GM21360 (cell line): ENCODE measurements at regions not wholly inside any gene's neighbourhood (a gene's known extent, or its start where the extent isn't known, plus 50 kb on each side); places are given as distances from the start of the nearest gene placed in this dataset.
"Not testable (repeated sequence)": the region's sequence is repeated elsewhere in the genome, so short reads cannot be mapped to it uniquely, and the experiment has no call there.

Experiments
- ATAC-seq: cut with Tn5 transposase; IDR thresholded peaks from one replicate; pipeline ENCODE4 v1.9.1; 2021; ENCODE audit warnings: mild to moderate bottlenecking, moderate library complexity; ENCODE audit not compliant: unreplicated experiment

DNA sequence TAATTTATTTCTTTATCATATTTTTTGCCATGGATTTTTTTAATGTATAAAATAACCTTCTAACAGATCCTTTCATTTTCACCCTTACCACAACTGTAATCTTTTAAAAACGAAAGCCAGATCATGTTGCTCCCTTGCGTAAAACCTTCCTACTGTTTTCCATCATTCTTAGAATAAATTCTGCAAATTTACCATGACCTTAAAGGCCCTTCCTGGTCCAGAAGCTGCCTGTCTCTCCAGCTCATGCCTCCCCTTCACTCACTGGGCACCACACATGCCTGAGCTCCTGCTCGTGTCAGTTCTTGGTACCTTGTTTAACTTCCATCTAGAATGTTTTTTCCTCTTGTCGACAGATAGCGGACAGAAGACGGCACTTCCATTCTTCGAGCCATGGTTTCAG lies 245.0 kb upstream of the CDH5 start:
- ATAC-seq: no peak

DNA sequence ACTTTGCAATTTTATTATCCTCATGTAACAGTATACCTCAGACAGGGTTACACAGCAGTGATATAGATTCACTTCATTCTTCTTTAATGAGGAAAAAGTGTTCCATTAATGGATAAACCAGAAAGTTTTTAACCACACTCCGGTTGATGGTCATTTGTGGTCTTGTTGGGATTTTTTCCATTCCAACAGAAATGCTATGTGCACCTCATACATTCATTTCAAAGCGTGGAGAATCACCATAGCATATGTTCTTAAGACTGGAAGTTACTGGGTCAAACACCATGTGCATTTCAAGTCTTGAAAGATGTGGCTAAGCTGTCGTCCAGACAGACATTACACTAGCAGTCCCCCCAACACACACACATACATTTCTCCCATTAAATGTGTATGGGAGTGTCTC lies 245.8 kb upstream of the CDH5 start:
- ATAC-seq: no peak

DNA sequence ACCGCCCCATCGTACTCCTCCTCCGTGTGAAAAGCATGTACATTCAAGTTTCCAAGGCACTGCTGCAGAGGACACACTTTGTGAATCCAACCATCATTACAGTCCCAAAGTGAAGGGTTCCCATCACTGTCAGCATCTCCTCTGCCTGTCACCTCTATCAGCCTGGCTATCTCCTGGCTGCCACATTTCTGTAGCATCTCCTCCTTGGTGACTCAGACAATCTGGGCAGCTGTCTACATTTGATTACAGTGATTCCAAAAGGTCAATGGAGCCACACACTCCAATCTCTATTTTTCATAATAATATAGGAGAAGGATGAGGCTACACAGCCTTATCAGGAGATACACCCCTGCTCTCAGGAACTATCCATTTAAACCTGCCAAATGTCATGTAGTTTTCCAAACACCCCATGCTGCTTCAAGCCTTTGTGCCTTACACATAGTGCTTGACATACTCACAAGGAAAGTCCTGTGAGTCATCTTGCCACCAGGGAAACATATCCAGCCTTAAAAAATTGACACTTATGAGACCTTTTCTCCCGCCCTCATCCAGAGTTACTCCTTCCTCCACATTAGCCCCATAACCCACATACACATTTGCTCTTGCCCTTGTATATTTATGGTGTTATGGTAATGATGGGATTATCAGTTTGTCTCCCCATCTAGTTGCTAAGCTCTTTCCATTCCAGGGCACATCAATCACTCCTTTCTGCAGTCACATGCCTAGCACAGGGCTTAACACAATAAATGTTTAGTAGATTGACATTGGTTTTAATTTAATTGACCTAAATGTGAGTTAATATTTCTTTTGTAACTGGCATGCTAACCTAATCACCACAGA lies 250.1 kb upstream of the CDH5 start:
- ATAC-seq: no peak

DNA sequence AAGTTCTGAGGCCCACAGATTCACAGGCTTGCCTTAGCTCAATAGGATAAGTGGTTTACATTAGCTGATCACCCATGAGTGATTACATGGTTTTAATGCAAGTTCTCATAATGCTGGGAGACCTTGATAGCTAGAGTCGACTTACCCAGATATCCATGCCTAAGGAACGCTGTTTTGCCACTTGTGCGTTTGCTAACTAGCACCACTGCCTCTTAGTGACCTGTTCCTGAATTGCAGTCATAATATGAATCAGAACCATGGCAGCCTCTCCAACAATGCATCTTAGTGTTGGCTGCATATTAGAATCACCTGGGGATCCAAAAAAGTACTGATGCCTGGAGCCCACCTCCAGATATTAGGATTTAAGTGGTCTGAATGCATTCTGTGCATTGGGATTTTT lies 251.1 kb upstream of the CDH5 start:
- ATAC-seq: no peak

DNA sequence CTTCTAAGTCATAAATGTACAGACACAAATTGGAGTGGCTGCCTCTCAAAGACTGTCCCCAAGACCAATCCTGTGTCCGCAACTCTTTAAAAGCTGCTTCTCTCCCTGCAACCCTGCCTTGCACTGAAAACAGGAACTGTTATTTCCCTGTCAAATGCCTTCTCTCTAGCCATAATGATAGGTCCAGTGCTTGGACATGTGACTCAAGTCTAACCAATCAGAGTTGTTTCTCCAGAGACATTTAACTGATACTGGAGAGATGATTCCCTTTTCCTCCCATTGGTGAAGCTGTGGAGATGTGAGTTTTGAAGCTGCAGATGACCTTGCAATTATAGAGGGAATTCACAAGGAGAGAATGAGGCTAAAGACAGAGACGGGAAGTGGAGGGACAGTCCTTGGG lies 253.3 kb upstream of the CDH5 start:
- ATAC-seq: no peak

DNA sequence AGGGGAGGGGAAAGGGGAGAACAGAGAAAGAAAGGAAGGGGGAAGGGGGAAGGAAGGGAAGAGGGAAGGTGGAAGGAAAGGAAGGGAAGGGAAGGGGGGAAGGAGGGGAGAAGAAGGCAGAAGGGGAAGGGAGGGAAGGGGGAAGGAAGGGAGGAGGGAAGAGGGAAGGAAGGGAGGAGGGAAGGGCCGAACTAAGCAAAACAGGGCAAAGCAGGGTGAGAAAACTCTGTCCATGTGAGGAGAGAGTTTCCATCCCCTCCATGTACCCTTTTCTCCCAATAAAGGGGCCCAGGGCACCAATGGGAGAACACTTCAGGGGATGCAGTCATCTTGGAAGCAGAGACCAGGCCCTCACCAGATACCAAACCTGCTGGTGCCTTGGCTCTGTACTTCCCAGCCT lies 256.8 kb upstream of the CDH5 start:
- no peak for ATAC-seq

DNA sequence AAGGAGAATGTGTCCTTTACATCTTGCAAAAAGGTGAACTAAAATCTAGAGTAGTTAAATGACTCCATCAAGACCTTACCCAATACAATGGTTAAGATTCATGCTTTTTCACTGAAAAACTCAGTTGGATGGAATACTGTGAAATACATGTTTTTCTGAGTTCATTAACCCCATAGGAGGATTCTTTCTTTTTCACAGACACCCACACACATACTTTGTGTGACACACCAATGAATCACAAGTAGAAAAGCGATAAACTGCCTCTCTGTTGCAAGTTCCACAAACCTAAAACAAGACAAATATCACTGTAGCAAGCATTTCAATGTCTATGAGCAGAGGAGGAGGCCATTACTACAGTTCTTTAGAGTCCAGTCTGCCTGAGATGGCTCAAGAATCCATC lies 258.8 kb upstream of the CDH5 start:
- no peak for ATAC-seq

DNA sequence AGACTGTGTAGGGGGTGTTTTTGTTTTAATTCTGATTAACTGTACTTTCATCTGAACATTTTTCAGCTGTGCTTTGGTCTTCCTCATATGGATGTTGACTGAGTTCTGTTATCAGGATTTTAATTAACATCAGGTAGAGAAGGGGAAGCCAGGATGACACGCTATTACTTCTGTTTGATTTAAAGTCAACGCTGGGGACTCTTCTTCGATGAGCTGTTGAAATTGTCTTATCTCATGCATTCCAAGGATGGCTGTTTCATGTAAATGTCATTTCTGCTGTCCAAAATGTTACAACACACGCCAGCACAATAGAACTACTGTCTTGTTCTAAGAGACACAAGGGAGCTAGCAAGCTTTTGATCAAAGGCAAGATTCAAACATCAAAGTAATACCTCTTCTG lies 263.3 kb upstream of the CDH5 start:
- ATAC-seq: no peak

DNA sequence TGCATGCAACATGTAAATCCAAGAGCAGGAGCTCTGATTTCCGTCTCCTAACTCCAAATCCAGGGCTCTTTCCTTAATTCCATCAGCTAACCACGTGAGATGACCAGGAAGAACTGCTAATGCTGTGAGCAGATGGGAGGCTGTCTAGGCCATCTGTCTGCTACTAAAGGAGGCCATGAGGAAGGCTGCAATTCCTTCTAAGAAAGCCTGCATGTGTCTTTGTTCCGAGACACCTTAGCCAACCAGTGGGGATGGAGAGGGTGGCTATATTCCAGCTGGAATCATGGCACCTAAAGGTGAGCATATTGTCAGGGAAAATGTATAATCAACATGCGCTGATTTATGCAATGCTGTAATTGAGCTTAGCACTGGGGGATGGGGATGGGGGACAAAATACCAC lies 267.2 kb upstream of the CDH5 start:
- ATAC-seq: no peak

DNA sequence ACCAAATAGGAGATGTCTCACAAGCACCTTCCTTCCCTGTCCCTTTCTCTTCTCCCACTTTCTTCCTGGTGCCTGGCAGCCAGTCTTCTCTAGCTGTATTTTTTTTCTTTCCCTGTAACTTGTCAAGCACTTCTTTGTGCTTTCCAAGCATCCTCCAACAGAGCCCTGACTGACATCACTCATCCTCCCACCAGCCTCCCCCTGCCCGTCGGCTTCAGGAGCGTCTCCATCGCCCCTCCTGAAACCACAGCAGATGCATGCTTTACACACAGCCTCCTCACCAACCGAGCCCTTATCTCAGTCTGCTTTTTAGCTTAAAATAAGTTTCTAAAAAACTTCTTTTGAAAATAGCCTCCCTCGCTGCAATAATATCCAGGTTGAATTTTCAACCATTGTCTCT lies 268.7 kb upstream of the CDH5 start:
- ATAC-seq: no peak

DNA sequence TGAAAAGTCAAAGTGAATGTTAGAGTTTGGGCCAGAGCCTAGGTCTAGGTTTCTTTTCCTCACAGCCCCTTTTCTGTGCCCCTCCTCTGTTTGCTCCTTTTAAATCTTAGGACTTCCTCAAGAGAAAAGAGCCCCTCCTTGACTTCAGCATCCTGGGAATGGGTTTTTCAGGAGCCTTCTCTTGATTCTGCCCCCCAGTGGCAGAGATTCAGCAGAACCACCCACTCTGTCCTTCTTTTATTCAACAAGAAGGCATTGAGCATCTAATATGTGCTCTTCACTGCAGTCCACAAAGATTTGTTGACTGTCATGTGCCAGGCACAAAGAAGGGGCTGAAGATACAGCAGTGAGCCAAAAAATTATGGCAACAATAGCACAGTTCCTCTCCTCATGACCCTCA lies 270.8 kb upstream of the CDH5 start:
- ATAC-seq: no peak

DNA sequence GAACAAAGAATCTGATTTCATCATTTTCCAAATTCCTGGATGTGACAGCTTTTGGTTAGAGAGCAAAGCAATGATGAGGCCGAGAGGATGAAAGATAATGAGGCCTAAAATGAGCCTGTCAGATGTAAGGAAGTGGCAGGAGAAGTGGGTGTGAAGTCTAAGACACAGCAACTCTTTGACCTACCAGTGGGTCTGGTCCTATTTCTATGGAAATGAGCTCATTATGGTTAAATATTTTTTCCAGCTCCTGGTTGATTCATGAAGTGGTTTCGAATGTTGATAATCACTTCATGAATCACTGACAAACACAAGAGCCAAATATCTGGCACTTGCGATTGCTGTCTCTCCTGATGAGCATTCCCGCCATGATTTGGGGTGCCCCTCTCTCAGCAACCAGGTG lies 273.3 kb upstream of the CDH5 start:
- ATAC-seq: no peak

DNA sequence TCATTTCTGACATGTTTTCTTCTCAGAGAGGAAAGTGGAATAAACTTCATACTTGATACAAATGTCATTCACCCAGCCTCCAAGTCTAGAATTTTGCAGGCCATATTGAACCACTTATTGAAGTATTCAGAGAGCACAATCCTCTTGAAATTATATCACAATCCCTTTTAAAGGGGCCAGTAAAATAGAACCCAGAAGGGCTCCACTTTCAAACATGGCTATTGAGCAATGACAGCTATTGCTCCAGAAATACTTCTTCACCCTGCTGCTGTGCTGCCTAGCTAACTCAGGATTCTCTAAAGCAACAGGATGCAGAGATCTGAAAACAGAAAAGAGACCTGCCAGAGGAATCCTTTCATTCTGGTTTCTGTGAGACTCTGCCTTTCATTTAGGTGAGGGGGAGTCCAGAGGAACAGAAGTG lies 275.0 kb upstream of the CDH5 start:
- no peak for ATAC-seq

DNA sequence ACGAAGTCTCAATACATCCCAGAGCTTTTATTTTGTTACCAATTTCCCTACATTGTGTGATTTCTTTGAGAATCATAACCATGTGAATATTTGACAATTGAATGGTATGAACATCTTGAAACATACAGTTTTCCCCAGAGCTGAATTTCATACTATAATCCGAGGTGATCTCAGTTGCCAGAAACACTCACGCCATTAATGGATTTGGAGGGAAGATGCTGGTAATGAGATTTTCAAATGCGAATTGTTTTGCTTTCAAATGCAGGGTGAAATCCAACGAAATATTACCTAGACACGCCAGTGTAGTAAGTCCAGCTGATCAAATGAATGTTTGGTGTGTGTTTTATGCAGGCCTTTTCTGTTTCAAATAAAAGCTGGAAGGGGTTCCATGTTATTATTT lies 277.8 kb upstream of the CDH5 start:
- ATAC-seq: no peak

DNA sequence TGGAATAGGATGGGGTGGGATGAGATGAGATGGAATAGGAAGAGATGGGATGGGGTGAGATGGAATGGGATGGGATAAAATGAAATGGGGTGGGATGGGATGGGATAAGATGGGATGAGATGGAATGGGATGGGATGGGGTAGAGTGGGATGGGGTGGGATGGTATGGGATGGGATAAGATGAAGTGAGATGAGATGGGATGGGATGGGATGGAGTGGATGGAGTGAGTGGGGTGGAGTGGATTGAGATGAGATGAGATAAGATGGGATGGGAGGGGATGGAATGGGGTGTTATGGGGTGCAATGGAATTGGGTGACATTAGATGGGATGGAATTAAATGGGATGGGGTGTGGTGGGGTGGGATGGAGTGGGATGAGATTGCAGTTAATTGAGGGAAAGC lies 279.2 kb upstream of the CDH5 start:
- no peak for ATAC-seq

DNA sequence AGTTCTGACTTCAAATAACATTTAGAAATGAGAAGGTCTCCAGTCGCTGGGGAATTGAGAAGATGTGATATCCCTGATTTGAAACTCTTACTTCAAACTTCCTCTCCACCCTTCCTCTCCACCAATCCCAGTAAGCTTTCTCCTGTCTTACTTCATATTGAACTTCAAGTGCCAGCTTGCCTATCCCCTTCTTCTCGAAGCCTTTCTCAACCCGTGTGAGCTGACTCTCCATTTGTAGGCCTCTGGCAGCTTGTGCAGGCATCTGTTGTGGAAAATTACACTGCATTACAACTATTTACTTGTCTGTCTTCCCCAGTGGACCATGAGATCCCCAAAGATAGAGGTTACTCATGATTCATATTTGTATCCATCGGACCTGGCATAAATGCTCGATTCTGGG lies 280.8 kb upstream of the CDH5 start:
- ATAC-seq: no peak

DNA sequence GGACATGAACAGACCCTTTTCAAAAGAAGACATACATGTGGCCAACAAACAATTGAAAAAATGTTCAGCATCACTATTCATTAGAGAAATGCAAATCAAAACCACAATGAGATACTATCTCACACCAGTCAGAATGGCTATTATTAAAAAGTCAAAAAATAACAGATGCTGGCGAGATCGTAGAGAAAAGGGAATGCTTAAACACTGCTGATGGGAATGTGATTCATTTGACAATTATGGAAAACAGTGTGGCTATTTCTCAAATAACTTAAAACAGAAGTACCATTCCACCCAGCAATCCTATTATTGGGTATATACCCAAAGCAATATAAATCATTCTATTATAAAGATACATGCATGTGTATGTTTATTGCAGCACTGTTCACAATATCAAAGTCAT lies 281.8 kb upstream of the CDH5 start:
- not testable (repeated sequence) for ATAC-seq

DNA sequence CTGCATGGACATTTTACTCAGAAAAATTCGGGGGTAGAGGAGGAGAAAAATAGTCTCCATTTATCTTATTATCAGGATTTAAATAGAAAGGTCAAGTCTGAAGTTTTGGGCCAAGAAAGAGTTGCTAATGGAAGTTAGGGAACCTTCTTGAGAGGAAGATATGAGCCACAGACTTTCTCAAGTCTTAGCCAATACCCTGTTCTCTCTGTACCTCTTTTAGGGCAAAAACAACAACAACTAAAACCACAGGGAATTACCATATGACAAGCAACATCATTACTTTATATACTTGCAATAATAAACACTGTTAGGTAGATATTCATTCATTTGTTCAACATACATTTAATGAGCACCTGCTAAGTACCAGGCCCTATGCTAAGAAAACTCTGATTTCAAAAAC lies 282.2 kb upstream of the CDH5 start:
- ATAC-seq: no peak

DNA sequence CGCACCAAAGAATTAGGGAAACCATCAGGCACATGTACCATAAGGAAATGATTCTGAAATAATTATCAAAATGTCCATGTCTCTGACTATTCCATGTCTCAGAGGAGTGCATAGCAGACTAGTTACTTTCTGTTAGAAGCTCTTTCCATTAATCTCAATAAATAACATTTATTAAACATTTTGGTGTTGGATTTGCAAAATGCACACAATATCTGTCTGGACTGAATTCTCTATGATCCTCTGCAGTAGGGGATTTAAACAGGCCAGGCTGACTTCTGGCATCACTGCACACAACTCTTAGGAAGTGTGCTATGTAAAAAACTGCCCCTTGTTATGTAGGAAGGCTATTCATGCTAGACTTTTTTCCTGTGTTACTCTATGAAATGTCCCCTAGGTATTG lies 283.3 kb upstream of the CDH5 start:
- ATAC-seq: no peak

DNA sequence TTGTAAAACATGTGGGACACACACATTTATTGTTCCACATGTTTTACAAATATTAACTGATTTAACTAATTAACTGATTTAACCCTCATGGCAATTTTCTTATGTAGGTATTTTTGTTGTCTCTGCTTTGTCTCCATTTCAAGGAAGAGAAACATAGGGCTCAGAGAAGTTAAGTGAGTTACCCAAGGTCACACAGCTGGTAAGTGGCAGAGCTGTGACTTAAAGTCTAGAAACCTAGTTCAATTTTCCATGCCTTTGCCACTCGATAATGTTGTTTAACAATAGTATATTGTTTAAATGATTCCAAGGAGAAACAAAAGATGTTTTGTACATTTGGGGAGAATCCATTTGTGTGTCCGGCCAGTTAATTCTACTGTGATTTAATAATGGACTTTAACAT lies 284.1 kb upstream of the CDH5 start:
- ATAC-seq: no peak

DNA sequence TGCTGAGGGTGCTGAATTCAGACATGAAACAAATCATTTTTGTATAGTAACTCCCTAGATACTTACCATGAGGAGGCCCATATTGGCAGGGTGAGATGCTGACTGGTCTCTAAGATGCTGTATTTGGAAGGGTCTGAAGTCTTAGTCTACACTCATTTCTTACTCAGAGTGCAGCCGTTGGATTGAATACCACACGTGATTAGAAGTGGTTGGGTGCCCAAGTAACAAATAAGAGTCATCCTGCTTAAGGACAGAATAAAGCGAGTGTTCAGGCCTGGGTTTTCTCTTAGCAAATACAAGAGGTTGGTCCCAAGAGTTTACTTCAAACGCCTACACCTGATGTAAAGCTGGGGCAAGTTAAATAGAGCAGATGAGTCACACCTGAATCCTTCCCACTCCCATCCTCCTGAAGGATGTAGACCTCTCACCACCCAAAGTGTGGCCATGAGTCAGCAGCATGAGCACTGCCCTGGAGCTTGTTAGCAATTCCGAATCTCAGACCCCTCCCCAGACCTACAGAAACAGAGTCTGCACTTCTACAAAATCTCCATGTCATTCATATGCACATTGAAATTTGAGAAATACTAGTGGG lies 284.6 kb upstream of the CDH5 start:
- no peak for ATAC-seq

DNA sequence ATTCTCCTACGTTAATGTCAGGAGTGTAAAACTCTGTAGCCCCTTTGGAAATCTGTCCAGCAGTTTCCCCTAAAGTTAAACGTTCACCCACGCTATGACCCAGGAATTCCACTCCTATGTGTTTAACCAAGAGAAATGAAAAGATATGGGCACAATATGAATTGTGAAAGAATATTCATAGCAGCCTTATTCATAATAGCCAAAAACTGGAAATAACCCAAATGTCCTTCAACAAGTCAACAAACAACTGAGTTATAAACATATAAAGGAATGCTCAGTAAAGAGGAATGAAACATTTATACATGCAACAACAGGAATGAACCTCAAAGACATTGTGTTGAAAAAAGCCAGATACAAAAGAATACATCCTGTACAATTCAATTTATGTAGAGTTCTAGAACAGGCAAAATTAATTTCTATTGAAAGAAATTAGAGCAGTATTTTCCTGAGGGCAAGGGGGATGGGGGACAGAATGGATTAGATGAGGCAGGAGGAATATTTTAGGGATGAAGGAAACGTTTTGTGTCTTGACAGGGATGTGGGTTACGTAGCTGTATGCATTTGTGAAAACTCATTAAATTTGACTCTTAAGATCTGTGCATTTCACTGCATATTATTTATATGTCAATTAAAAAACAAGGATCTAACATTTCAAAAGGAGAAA lies 286.7 kb upstream of the CDH5 start:
- no peak for ATAC-seq
